Psoas muscle (tissue), 7 donors: ENCODE measurements at regions not wholly inside any gene's neighbourhood (a gene's known extent, or its start where the extent isn't known, plus 50 kb on each side); places are given as distances from the start of the nearest gene placed in this dataset.

ENCODE experiments used
- ATAC-seq, 4 donors: fragments of 200-7000 bp; cut with Tn5 transposase; one replicate each; pipeline ENCODE4 v1.9.1; 2020; ENCODE audit warnings: moderate library complexity in 3 of 4, mild to moderate bottlenecking in 2 of 4
- DNase-seq, 2 donors: peaks; one replicate each; pipeline ENCODE4 v3.0.0-alpha.2; 2020
- H3K27ac ChIP-seq: fragments of 200-600 bp; one replicate; pipeline ENCODE4 v1.8.0; 2022
- H3K27me3 ChIP-seq, 3 donors: fragments of 200-600 bp in 1 of 3; one replicate each; pipeline versions ENCODE4 v1.6.1 to v1.8.0; 2013 to 2022; ENCODE audit warnings: low read length in 2 of 3, mild to moderate bottlenecking in 2 of 3, moderate library complexity in 1 of 3; ENCODE audit not compliant: insufficient read depth in 3 of 3
- H3K36me3 ChIP-seq, 2 donors: fragments of 200-600 bp in 1 of 2; one replicate each; pipeline versions ENCODE4 v1.6.1 to v1.8.0; 2013 to 2022; ENCODE audit warnings: low read depth in 1 of 2, mild to moderate bottlenecking in 1 of 2, moderate library complexity in 1 of 2; ENCODE audit not compliant: insufficient read depth in 1 of 2
- H3K4me1 ChIP-seq: fragments of 200-600 bp; one replicate; pipeline ENCODE4 v1.8.0; 2022
- H3K4me3 ChIP-seq: fragments of 200-600 bp; one replicate; pipeline ENCODE4 v1.8.0; 2022; ENCODE audit warnings: mild to moderate bottlenecking
- H3K9me3 ChIP-seq: fragments of 200-600 bp; one replicate; pipeline ENCODE4 v1.8.0; 2022
- WGBS, 3 donors: extraction: QIAGEN DNeasy Blood & Tissue Kit; methylation state at CpG; one replicate each; pipeline versions ENCODE4 v1.1.6 to v1.1.7; 2013; 5-methylcytosine and 5-hydroxymethylcytosine counted together
- intact Hi-C, 2 donors: fragments of 100-400 bp; cut with DNase I; formaldehyde crosslinking; loops; one replicate each; pipeline versions ENCODE4 v1.11.0 to v1.14.2; 2022
- TF ChIP-seq, protein P1 (sequence below): fragments of 200-600 bp; IDR thresholded peaks from one replicate; pipeline ENCODE4 v1.8.0; 2022; ENCODE audit warnings: antibody characterized with exemption
- donor health status: healthy with polysubstance abuse.
- donor health status: DM: no; HTN: no; CAD: no; lungs with moderate emphysema.
- donor health status: Bipolar disorder and iron deficiency.
- donor health status: healthy.
- donor health status: DM: yes; HTN: yes; CAD: no.
- donor health status: DM: no; HTN: no; CAD: no.
- donor health status: DM: yes; HTN: yes; CAD: no.

DNA sequence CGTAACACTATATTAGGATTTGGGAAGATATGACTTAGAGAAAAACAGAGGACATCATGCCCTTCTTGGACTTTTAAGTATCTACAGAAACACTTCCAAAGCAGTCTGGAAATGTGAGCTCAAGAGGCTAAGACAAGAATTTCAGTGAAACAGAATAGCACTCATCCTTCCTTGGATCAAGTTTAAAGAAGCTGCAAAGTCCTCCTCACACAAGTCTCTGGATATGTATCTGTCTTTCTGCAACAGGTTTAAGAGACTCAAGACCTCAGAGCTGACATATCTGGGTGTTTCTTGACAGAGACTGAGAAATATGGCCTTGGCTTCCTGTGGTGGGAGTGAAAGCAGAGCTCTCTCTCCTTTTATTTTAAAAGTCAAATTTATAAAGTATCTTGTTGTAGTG, 82.5 kb upstream of the GIMD1 start:
- intact Hi-C loops: no loop called here
- WGBS, 3 donors: 80 to 93% (median 91%) methylated on average over 1 of the region's 1 CpG
- Histone ChIP-seq H3K36me3 (no peaks in the 10 kb centered on the region), H3K27me3 (peaks cover 0 to 2% (median 0%) of the 10 kb centered on the region in 3 donors), H3K27ac (no peak overlapping the region), H3K4me1 (no peaks in the 10 kb centered on the region), H3K4me3 (no peak overlapping the region), H3K9me3 (no peaks in the 10 kb centered on the region)
- no peak for ATAC-seq
- TF ChIP-seq, protein P1, sequence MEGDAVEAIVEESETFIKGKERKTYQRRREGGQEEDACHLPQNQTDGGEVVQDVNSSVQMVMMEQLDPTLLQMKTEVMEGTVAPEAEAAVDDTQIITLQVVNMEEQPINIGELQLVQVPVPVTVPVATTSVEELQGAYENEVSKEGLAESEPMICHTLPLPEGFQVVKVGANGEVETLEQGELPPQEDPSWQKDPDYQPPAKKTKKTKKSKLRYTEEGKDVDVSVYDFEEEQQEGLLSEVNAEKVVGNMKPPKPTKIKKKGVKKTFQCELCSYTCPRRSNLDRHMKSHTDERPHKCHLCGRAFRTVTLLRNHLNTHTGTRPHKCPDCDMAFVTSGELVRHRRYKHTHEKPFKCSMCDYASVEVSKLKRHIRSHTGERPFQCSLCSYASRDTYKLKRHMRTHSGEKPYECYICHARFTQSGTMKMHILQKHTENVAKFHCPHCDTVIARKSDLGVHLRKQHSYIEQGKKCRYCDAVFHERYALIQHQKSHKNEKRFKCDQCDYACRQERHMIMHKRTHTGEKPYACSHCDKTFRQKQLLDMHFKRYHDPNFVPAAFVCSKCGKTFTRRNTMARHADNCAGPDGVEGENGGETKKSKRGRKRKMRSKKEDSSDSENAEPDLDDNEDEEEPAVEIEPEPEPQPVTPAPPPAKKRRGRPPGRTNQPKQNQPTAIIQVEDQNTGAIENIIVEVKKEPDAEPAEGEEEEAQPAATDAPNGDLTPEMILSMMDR: no peak
- no peak for DNase-seq

DNA sequence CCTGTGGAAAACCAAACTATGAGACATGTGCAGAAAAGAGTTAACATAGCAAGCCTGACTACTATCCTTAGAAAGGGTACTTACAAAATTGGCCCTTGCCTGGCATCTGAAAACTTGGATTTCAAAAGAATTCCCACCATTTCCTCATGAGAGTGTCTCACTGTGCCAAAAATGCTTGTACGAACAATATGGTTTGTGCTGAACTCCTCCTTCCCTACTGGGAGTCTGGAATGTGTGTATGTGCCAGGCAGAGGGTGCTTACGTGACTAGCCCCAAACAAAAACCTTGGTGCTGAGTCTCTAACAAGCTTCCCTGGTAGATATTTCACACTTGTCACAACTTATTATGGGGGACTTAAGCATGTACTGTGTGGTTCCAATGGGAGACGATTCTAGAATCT, 81.7 kb upstream of the GIMD1 start:
- DNase-seq: no peak
- WGBS, 3 donors: 36 to 44% (median 40%) methylated on average over 3 of the region's 3 CpGs
- peaks cover 0 to 2% (median 0%) of the 10 kb centered on the region in 3 donors for H3K27me3 ChIP-seq
- H3K9me3 ChIP-seq: no peaks in the 10 kb centered on the region
- no peak overlapping the region for H3K4me3 ChIP-seq
- no peak for ATAC-seq
- TF ChIP-seq, protein P1: no peak
- intact Hi-C loops: no loop called here
- no peaks in the 10 kb centered on the region for H3K36me3 ChIP-seq
- no peak overlapping the region for H3K27ac ChIP-seq
- no peaks in the 10 kb centered on the region for H3K4me1 ChIP-seq

DNA sequence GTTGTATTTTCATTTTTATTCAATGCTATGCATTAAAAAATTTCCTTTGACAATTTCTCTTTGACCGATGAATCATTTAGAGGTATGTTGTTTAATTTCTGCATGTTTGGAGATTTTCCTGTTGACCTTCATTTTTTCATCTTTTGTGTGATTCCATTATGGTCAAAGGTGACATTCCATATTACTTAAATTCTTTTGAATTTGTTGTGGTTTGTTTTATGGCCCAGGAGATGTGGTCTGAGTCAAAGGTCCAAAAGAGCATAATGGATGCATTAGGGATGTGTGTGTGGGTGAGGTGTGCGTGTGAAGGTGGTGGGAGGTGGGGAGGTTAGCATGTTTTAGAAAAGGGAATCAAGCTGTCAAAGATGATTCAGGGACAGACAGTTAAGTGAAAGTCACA, 76.0 kb upstream of the GIMD1 start:
- Histone ChIP-seq H3K27ac (no peak overlapping the region), H3K36me3 (no peaks in the 10 kb centered on the region), H3K4me1 (no peaks in the 10 kb centered on the region), H3K4me3 (no peak overlapping the region), H3K27me3 (no peaks in the 10 kb centered on the region), H3K9me3 (no peaks in the 10 kb centered on the region)
- WGBS, 3 donors: 62 to 84% (median 83%) methylated on average over 2 of the region's 2 CpGs
- ATAC-seq (no peak), DNase-seq (no peak)
- intact Hi-C loops: no loop called here
- TF ChIP-seq, protein P1: no peak

DNA sequence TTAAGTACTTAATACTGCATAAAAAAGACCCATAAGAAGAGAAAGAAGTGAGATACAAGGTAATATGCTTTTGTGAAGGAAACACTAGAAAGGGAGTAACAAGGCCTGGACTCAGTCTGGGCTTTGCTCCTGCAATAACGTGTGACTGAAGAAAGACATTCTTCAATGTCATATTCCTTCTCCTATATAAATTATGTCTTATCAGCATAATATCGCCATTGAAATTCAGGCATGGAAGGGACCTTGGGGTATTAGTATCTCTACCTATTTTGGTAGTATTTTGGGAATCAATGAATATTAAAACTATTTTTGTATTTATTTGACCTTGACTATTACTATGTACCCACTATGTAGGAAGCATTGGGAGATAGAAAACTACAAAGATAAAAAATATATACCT, 62.2 kb upstream of the GIMD1 start:
- H3K27me3 ChIP-seq: no peaks in the 10 kb centered on the region
- no peak overlapping the region for H3K27ac ChIP-seq
- 89 to 90% (median 89%) methylated on average over 2 of the region's 2 CpGs for WGBS, 3 donors
- H3K9me3 ChIP-seq: no peaks in the 10 kb centered on the region
- H3K4me1 ChIP-seq: no peaks in the 10 kb centered on the region
- intact Hi-C loops: no loop called here
- DNase-seq (no peak), ATAC-seq (no peak)
- TF ChIP-seq, protein P1: no peak
- H3K36me3 ChIP-seq: no peaks in the 10 kb centered on the region
- no peak overlapping the region for H3K4me3 ChIP-seq

DNA sequence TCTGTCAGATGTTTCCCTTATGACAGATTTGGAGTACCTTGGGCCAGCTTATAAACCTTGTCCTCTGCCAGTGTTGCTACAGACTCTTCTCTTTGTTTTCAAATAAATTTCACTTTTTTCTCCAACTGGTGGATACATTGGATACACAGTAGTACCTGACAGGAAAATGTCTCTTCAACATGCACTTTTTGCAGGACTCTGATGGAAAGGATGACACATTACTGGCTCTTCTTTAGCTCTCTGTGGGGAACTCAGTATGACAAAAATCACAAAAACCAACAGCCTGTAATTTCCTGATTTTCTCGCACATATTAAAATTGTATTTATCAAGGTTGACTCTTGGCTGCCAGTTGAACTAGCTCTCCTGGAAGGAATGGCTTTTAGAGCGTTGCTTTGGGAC, 61.3 kb upstream of the GIMD1 start:
- TF ChIP-seq, protein P1: no peak
- Histone ChIP-seq H3K27ac (no peak overlapping the region), H3K9me3 (no peaks in the 10 kb centered on the region), H3K4me1 (no peaks in the 10 kb centered on the region), H3K4me3 (no peak overlapping the region), H3K27me3 (no peaks in the 10 kb centered on the region), H3K36me3 (no peaks in the 10 kb centered on the region)
- intact Hi-C loops: no loop called here
- DNase-seq: no peak
- no peak for ATAC-seq
- 79 to 90% (median 84%) methylated on average over 2 of the region's 2 CpGs for WGBS, 3 donors
